ENCODE measurements at regions not wholly inside any gene's neighbourhood (a gene's known extent, or its start where the extent isn't known, plus 50 kb on each side); places are given as distances from the start of the nearest gene placed in this dataset.

DNA sequence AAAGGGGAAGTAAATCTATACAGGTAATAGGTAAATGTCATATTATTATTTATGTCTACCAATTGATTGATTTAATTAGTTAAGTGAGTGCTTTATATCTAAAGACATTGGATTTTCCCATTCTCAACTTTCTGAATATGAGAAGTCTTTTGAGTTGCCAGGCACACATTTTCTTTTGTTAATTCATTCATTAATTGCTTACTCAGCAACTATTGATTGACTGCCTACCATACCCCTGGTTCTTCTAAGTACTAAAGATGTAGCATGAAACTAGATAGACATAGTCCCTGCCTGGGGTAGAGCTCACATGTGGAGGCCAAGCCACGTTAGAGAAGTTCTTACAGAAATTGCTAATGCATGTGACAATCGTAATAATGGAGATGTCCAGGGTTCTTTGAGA is 253.1 kb upstream of the LYZL1 start:
- TF ChIP-seq, protein P1, sequence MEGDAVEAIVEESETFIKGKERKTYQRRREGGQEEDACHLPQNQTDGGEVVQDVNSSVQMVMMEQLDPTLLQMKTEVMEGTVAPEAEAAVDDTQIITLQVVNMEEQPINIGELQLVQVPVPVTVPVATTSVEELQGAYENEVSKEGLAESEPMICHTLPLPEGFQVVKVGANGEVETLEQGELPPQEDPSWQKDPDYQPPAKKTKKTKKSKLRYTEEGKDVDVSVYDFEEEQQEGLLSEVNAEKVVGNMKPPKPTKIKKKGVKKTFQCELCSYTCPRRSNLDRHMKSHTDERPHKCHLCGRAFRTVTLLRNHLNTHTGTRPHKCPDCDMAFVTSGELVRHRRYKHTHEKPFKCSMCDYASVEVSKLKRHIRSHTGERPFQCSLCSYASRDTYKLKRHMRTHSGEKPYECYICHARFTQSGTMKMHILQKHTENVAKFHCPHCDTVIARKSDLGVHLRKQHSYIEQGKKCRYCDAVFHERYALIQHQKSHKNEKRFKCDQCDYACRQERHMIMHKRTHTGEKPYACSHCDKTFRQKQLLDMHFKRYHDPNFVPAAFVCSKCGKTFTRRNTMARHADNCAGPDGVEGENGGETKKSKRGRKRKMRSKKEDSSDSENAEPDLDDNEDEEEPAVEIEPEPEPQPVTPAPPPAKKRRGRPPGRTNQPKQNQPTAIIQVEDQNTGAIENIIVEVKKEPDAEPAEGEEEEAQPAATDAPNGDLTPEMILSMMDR (IDR thresholded peaks at IDR 0.05), result no peak
- no peak for TF ChIP-seq POLR2A (IDR thresholded peaks at IDR 0.05)
